DMS153 (cell line): ENCODE measurements at regions not wholly inside any gene's neighbourhood (a gene's known extent, or its start where the extent isn't known, plus 50 kb on each side); places are given as distances from the start of the nearest gene placed in this dataset.

Experiments used
- DNase-seq: peaks from one replicate; lab custom pipeline; 2025; lab: John Stamatoyannopoulos, UW

DNA sequence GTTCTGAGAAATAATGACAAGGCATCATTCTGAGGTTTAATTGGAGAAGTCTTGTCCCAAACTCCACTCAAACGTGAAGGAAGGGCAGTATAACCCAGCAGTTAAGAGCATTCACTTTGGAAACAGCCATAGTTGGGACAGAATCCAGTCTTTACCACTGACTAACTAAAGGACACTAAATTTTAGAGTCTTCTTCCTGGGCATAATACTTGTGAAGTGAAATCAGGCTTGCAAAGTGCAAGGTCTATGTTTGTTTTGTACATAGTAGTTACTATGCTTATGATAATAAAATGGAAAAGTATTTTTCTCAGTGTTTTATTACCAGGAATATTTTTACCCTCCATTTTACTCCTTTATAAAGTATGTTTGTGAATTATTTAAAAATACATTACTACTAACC, 748.2 kb upstream of the ID2 start:
- DNase-seq = no peak

DNA sequence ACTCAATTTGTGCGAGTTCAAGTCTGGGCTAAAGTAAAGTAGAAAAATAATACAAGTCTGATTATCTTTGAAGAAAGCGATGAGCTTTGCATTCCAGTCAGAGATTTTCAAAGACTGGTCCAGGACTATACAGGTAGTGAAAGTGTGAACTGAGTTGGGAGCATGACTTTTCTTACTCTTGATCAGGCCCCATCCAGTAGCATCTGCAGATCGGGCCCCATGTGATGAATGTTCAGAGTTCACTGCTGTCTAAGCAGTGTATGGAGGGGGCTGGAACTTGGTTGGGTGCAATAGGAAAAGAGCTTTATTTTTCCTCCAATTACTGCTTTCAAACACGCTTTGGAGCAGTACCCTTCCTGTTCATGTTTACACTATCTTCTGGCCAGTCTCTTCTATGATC, 747.4 kb upstream of the ID2 start:
- no peak for DNase-seq

DNA sequence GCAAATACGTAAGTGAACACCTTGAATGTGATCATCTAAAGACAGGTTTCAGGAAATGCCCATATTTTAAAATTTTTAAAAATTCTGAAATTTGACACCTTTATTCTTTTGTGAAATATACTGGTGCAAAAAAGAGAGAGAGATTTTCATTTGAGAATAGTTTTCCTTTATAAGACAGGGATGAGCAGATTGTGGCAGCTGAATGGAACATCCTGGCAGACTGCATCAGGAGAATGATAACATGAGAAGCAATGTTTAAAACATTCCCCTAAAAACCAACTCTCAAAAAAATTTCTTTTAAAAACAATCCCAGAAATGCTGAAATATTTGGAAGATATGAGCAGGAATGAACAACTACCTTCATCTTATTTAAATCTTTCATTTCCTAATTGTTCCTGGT, 744.8 kb upstream of the ID2 start:
- DNase-seq = no peak

DNA sequence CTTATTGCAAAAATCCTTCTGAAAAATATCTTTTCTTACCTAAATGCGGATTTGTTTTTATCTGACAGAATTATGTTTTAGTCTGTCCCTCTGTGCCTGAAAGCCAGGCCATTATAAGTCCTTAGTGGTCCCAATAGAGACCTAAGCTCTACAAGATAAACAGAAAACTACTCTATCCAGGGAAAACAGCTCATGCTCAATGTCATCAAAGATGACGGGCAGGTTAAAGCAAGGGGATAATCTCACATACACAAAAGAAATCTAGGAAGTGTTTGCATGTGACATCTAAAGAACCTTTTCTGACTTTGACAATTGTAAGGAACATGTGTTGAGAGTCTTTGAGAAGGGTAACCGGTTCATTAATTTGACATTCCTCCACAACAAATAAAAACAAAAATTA, 741.1 kb upstream of the ID2 start:
- DNase-seq = no peak

DNA sequence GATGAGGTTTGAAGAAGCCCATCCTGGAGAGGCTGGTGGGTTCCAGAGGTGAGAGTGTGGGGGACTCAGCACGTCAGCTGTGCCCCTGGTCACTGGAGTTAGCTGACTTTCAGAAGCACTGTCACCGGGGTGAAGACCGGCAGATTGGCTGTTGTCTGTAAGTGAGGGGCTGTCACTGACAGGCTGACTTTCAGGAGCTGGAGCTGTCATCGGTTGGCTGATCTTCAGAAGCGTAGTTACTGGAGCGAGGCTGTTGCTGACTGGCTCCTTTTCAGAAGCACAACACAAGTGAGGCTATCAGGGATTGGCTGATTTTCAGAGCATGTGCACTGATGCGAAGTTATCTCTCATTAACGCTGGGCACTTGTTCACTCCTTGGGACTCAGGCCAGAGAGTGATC, 738.4 kb upstream of the ID2 start:
- DNase-seq = no peak

DNA sequence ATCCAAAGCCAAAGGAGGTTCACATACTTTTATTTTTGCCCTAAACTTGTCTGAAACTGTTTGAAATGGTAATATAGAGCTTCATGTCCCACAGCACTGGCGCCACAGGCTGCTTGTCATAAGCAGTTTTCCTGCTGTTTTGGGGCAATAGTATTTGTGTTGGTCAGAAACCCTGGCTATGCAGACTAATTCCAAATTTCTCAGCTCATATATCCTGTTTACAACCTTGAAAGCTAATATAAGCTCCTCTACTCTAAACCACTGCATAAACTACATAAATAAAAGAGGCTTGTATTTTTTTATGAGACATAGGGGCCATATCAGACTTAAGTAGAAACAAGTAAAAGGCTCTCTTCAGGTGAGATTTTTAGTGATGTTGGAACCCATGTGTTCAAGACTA, 736.8 kb upstream of the ID2 start:
- DNase-seq = no peak

DNA sequence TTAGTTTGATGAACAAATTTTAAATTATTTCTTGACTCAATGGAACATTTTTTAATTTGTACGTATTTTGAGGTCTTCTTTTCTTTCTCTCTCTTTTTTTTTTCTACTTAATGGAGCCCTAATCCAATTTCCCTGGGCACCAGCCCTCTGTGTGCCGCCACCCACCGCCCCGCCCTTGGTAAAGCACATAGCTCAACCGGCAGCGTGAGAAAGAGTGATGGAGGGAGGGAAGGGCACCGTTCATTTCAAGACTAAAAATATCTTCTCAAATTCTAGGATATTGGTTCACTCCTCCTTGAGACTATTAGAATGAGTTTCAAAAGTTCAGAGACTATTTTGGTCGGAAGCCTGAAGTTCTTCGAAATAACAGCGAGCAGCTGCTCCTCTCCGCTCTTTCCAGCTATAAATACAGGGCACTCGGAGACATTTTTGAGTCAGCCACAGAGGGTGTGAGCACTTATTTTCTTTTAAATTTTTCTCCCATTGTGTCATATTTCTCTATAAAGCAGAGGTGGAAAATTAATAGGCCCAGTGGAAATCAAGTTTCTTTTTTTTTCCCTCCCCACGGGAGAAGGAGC, 731.7 kb upstream of the ID2 start:
- DNase-seq = no peak

DNA sequence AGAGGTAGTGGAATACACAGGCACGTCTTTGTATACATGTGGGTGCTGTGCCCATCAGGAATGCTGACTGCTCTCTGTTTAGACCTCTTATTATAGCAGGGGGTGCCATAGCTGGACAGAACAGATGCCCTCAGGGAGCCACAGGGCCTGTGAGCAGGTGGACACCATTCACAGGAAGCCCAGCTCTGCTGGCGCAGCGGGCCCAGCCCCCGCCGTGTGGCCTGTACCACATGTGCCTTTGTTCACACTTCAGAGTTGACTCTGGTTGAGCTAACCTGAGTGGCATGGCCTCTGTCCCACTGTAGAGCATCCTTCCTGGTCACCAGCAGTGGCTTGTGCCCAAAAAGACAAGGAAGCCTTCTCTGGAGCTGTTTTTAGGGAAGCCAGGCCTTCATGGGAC, 730.9 kb upstream of the ID2 start:
- DNase-seq = no peak

DNA sequence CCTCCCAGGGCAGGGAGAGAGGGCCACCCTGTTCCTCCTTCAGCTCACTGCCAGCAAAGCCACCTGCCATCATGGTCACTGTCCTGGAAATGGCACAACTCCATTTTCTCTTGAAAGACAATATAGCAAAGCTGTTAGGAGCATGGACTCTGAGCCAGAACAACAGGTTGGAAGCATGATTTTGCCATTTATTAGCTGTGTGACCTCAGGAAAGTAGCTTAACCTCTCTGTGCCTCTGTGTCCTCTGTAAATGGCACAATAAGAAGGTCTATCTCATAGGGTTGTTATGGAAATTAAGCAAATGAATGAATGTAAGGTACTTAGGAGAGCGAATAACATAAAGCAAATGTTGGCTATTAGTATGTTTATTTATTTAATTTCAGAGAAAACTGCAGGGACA, 730.4 kb upstream of the ID2 start:
- DNase-seq = no peak

DNA sequence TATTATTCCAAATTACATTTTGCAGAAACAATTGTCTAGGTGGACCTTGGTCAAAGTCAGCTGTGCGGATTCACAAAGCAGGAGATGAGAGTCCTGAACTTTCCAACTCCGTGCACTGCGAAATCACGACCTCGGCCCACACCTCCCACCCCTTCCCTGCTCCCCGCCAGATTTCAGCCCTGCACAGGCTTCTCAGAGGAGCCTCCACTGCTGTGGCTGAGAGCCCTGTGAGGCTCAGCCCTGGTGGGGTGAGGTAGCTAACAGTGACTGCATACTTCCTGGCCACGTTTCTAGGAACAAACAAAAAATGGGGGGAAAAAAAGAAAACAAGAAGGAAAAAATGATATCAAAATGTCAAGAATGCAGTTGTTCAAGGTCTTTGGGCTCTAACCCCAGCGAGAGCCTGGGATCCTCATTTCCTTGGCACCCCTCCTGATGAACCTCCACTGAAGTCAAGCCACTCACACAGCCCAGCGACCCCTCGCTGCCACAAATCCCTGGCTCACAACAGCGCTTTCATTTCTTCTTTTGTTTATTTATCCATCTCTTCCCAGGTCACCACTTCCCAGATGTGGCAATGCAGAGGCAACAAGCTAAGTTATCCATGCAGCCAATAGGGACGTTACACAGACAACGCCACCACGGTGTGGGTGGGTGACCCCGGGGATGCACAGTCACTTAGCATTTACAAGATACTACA, 729.7 kb upstream of the ID2 start:
- no peak for DNase-seq

DNA sequence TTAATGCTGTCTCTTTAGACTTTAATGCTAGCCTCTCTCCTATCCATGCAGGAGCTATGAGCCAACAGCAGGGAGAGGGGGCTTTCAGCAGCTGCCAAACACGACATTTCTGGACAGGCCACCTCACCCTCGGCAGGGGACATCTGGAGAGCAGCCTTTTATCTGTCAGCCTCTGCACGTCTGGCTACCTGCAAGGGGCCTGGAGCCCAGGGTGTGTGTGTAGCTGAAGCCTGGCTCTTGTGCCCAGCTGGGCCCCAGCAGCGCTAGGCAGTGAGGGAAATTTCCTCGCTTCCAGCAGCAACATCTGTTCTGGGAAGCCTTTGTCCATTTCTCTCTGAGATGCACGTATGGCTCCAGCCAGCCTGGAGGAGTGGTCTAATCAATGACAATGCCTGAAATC, 728.7 kb upstream of the ID2 start:
- DNase-seq = no peak

DNA sequence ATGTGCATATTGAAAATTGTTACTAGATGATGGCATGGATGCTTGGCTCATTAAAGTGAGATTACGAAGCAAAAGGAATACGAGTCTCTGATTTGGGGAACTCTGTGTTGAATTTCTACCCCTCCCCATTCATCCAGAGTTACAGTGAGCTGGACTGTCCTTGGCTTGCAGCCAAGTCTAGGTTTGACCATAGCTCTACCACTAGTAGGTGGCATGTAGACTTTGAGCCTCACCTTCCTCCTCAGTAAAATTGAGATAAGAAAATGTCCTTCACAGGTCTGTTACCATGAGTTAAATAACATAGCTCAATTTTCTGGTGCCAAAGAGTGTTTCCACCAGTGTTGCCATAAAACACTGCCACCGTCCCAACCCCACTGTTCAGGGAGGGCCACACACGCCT, 727.6 kb upstream of the ID2 start:
- DNase-seq = no peak

DNA sequence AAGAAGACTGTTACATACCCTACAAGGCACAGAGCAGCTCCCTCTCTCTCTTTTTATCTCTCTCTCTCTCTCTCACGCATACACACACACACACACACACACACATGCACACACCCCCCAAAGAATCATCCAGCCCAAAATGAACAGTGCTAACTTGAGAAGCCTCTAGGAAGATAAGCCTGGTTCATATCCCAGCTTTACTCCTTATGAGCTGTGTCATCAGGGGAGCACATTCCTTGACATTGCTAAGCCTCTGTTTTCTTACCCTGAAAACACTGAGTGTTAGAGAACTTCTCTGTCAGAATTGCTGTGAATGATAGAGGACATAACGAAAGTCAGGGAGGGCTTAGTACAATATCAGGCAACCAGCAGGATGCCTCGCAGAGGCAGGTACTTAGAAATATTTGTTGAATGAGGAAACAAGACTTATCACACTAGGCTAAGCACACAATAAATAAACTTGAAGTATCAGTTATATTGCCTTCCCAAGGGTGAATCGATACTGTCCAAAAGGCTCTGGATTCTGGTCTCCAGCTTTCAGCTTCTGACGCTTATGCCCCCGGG, 725.6 kb upstream of the ID2 start:
- no peak for DNase-seq

DNA sequence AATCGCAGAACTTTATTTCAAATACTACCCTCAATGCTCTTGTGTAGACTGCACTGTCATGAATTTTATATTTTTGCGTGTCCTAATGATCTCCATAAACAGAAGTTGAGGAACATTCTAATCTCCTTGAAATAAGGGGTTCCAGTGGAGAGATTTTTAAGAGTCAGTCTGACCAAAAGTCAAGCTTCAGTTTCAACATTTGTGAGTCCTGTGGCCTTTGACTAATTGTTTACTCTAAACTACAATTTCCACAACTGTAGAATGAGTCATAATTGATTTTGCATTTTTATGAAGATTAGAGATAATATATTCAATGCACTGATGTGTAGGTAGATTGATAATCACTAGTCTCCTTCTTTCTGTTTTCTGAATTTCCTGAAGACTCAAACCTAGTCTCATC, 720.3 kb upstream of the ID2 start:
- DNase-seq = no peak

DNA sequence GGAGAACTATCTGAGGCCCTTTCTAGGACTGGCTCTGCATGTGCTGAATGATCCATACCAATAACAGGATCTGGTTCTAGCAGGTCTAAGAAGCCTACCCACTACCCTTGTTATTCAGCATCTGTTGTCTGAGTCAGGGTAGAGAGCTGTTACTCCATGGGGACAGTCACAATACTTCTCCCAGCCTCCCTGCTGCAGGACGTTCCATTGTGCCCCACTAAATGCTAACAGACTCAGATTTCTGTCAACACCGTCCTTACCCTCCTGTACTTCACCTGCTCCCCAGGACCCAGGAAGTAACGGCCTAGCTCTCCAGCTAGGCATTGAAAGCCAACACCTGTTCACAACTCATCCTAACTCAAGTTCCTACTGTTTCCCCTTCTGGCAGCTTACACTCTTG, 719.7 kb upstream of the ID2 start:
- DNase-seq = peak; percentile 47

DNA sequence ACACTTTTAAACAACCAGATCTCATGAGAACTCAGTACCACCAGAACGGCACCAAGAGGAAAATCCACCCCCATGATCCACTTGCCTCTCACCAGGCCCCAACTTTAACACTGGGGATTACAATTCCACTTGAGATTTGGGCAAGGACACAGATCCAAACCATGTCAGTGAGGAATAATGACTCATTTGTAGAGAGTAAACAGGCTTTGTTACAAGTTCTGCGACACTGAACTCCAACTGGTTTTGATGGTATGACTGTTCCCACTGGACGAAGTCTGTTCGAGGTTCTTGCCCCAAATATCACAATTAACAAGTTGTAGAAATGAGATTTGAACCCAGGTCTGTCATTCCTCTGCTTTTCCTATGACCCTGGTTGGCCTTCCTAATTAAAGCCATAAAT, 718.1 kb upstream of the ID2 start:
- DNase-seq = no peak

DNA sequence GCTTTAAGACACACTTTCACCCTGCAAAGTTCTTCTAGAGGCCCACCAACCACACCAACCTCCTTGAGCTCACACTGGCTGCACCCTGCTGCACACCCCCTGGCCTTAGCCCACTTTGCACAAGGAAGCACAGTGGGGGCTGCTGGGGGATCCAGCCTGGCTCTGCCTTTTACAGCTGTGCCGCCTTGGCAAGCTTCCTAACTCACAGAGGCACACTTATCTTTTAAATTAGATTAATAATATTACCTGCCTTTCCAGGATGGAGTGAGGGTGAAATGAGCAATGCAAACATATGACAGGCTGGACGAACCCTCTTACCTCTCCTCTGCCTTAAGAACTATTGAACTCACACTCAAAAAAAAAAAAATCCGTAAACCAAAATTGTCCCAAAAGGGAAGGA, 715.8 kb upstream of the ID2 start:
- no peak for DNase-seq

DNA sequence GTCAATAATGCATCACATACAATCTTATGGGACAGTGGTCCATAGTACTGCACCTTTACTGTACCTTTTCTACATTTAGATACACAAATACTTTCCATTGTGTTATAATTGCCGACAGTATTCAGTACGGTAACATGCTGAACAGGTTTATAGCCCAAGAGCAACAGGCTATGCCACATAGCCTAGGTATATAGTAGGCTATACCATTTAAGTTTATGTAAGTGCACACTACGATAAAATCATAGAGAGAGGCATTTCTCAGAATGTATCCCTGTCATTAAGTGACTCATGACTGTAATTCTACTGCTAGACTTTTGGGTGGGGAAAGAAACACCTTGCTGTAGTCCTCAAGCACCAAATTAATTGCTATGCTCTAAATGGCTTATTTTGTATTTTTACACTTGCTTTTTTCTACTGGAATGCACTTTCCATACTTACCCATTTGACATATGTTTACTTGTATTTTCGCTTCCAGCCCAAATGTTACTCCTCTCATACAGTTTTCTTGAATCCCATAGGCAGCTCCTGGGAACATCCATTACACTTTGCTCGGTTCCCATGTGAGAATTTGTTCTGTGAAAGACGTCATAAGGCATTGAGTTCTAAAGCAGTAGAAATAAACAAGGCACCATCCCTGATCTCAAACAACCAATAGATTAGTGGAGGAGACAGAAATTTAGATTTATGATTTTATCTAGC, 714.0 kb upstream of the ID2 start:
- DNase-seq = no peak

DNA sequence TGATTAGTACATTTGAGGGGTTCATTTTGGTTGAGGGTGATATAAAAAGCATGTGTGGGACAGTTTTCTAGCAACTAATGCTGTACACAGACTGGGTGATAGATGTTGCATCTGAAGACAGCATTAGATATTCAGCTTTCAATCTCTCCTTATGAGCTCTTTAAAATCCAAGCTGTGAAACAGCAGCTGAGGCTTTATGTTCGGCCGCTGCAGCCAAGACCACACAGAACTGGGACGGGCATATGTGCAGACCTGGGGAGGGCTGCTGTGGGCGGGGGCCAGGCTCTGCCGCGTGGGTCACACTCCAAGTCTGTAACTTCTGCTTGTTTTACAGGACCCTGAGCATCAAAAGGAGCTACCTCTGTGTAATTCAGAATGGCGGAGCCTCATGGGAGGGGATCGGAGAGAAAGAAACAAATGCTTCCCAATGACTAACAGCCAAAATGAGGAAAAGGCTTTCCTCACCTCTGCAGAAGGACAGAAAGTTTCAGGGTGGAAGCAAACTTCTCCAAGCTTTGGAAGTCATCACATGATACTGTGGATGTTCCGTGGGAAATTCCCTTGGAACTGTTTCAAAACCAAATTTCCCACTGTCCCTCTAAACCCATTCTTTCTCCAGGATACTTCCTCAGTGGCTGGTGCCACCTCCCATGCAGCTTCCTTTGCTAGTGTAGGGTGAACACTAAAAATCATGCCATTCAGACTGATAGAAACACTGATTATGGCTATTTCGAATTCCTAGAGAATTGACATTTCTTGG, 711.9 kb upstream of the ID2 start:
- no peak for DNase-seq

DNA sequence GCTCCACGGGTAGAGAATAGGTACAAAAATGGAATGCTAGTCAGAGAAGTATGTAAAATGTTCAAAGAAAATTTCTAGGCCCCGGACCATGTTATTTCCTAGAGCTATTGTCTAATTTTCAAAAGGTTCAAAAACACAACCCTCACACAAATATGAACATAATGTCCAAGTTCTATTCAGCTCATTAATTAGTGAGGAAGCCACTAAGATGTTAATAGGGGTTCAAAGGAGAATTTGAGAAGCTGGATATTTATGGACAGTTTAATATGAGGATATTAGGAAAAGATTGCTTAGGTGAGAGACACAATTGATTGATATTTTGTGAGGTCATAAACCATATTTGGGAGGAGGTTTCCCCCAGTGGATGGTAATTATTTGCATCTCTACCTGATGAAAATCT, 710.6 kb upstream of the ID2 start:
- DNase-seq = no peak

DNA sequence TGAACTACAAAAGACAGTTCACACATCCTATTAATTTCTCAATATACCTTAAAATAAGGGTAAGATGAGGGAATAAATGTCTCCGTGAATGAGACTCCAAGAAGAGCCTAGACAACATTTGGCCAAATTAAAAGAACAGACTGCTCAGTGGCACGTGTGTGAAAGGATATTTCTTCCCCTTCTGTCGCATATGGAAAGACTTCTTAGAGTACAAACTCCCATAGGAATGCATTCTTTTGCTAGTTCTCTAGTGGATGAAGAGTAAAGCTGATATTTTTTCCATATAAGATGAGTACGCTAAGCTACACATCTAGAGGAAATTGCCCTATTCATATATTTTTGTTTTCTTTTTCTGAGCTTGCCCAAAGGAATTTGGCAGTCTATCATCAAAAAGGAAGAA, 710.0 kb upstream of the ID2 start:
- DNase-seq = no peak

DNA sequence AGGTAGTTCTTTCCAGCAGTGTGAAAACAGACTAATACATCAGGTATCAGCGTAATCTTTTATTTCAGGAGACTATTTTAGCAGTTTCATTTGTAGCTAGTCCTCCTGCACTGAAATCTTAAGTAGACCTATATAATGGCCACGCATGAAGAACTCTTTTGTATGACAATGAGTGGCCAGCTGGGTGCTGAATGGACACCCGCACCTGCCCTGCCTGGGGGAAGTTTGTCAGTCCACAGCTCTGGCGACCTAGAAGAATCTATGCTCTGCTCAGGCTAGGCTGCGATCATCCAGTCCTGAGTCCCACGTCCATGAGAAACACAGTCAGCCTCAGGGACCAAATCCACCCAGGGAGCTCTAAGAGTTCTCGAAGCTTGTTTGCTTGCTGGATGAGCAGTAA, 709.2 kb upstream of the ID2 start:
- peak; percentile 19 for DNase-seq
